GM19463 (cell line): ENCODE measurements at regions not wholly inside any gene's neighbourhood (a gene's known extent, or its start where the extent isn't known, plus 50 kb on each side); places are given as distances from the start of the nearest gene placed in this dataset.
A peak's percentile ranks its signal among the peaks of the same experiment; 100 is the strongest.

ENCODE experiments used
- ATAC-seq: cut with Tn5 transposase; IDR thresholded peaks from one replicate; pipeline ENCODE4 v1.9.1; 2021; ENCODE audit warnings: mild to moderate bottlenecking, moderate library complexity; ENCODE audit not compliant: unreplicated experiment

- ATAC-seq, result no peak
Measured at GRCh38 chr7:86975449-86975848, 84.0 kb downstream of the ELAPOR2 start.

- no peak for ATAC-seq
Measured at GRCh38 chr7:86972072-86972471, 87.4 kb downstream of the ELAPOR2 start.

- no peak for ATAC-seq
Measured at GRCh38 chr7:86970986-86971385, 88.5 kb downstream of the ELAPOR2 start.

GRCh38 chr7:86970547-86970946 lies 88.9 kb downstream of the ELAPOR2 start:
- no peak for ATAC-seq

- ATAC-seq, result no peak
Measured at GRCh38 chr7:86969865-86970264, 89.6 kb downstream of the ELAPOR2 start.

GRCh38 chr7:86968618-86969017 lies 90.8 kb downstream of the ELAPOR2 start:
- no peak for ATAC-seq

- ATAC-seq, result peak; percentile 34
Measured at GRCh38 chr7:86966916-86967315, 92.5 kb downstream of the ELAPOR2 start.

- no peak for ATAC-seq
Measured at GRCh38 chr7:86965727-86966120, 93.7 kb downstream of the ELAPOR2 start.

GRCh38 chr7:86964973-86965726 lies 94.3 kb downstream of the ELAPOR2 start:
- ATAC-seq, result no peak

GRCh38 chr7:86963599-86964230 lies 95.7 kb downstream of the ELAPOR2 start:
- peak; percentile 81 for ATAC-seq

- ATAC-seq, result no peak
Measured at GRCh38 chr7:86962623-86963022, 96.8 kb downstream of the ELAPOR2 start.

- no peak for ATAC-seq
Measured at GRCh38 chr7:86961686-86962085, 97.8 kb downstream of the ELAPOR2 start.

- no peak for ATAC-seq
Measured at GRCh38 chr7:86958380-86958779, 101.1 kb downstream of the ELAPOR2 start.

GRCh38 chr7:86956567-86956966 lies 102.9 kb downstream of the ELAPOR2 start:
- ATAC-seq, result no peak

- no peak for ATAC-seq
Measured at GRCh38 chr7:86955895-86956503, 103.5 kb downstream of the ELAPOR2 start.

GRCh38 chr7:86954971-86955370 lies 104.5 kb downstream of the ELAPOR2 start:
- ATAC-seq, result no peak

- no peak for ATAC-seq
Measured at GRCh38 chr7:86953653-86954336, 105.7 kb downstream of the ELAPOR2 start.

GRCh38 chr7:86953219-86953618 lies 106.2 kb downstream of the ELAPOR2 start:
- no peak for ATAC-seq

- no peak for ATAC-seq
Measured at GRCh38 chr7:86951895-86952294, 107.6 kb downstream of the ELAPOR2 start.

GRCh38 chr7:86950944-86951343 lies 108.5 kb downstream of the ELAPOR2 start:
- ATAC-seq, result no peak

- no peak for ATAC-seq
Measured at GRCh38 chr7:86950360-86950759, 109.1 kb downstream of the ELAPOR2 start.
